ENCODE measurements at regions not wholly inside any gene's neighbourhood (a gene's known extent, or its start where the extent isn't known, plus 50 kb on each side); places are given as distances from the start of the nearest gene placed in this dataset.

GRCh38 chr9:73446306-73446705 lies 294.6 kb downstream of the ANXA1 start:
- no peak for DNase-seq (ENCODE audit: low read depth in 2 of 2)

GRCh38 chr9:73451003-73451402 lies 299.3 kb downstream of the ANXA1 start:
- no peak for DNase-seq (ENCODE audit: low read depth in 2 of 2)

GRCh38 chr9:73459817-73460216 lies 308.2 kb downstream of the ANXA1 start:
- DNase-seq (ENCODE audit: low read depth in 2 of 2) = no peak

GRCh38 chr9:73468716-73469115 lies 317.1 kb downstream of the ANXA1 start:
- no peak for DNase-seq (ENCODE audit: low read depth in 2 of 2)

- no peak for DNase-seq (ENCODE audit: low read depth in 2 of 2)
Measured at GRCh38 chr9:73470766-73471165, 319.1 kb downstream of the ANXA1 start.

GRCh38 chr9:73474002-73474600 lies 322.4 kb downstream of the ANXA1 start:
- DNase-seq (ENCODE audit: low read depth in 2 of 2) = no peak

- DNase-seq (ENCODE audit: low read depth in 2 of 2) = no peak
Measured at GRCh38 chr9:73474625-73475024, 323.0 kb downstream of the ANXA1 start.

GRCh38 chr9:73494894-73495293 lies 343.2 kb downstream of the ANXA1 start:
- no peak for DNase-seq (ENCODE audit: low read depth in 2 of 2)

- DNase-seq (ENCODE audit: low read depth in 2 of 2) = no peak
Measured at GRCh38 chr9:73497796-73498195, 346.1 kb downstream of the ANXA1 start.

GRCh38 chr9:73515216-73515615 lies 363.6 kb downstream of the ANXA1 start:
- DNase-seq (ENCODE audit: low read depth in 2 of 2) = no peak

- DNase-seq (ENCODE audit: low read depth in 2 of 2) = no peak
Measured at GRCh38 chr9:73523391-73523790, 371.7 kb downstream of the ANXA1 start.

GRCh38 chr9:73525350-73525749 lies 373.7 kb downstream of the ANXA1 start:
- no peak for DNase-seq (ENCODE audit: low read depth in 2 of 2)

GRCh38 chr9:73527521-73527920 lies 375.9 kb downstream of the ANXA1 start:
- no peak for DNase-seq (ENCODE audit: low read depth in 2 of 2)

- no peak for DNase-seq (ENCODE audit: low read depth in 2 of 2)
Measured at GRCh38 chr9:73528926-73529325, 377.3 kb downstream of the ANXA1 start.

- DNase-seq (ENCODE audit: low read depth in 2 of 2) = no peak
Measured at GRCh38 chr9:73529666-73530065, 378.0 kb downstream of the ANXA1 start.

- DNase-seq (ENCODE audit: low read depth in 2 of 2) = no peak
Measured at GRCh38 chr9:73531051-73531532, 379.4 kb downstream of the ANXA1 start.

GRCh38 chr9:73531658-73532057 lies 380.0 kb downstream of the ANXA1 start:
- no peak for DNase-seq (ENCODE audit: low read depth in 2 of 2)

GRCh38 chr9:73532985-73533384 lies 381.3 kb downstream of the ANXA1 start:
- no peak for DNase-seq (ENCODE audit: low read depth in 2 of 2)

GRCh38 chr9:73536403-73536802 lies 384.7 kb downstream of the ANXA1 start:
- DNase-seq (ENCODE audit: low read depth in 2 of 2) = no peak

- no peak for DNase-seq (ENCODE audit: low read depth in 2 of 2)
Measured at GRCh38 chr9:73537561-73537960, 385.9 kb downstream of the ANXA1 start.

GRCh38 chr9:73539881-73540390 lies 388.3 kb downstream of the ANXA1 start:
- DNase-seq (ENCODE audit: low read depth in 2 of 2) = no peak

- no peak for DNase-seq (ENCODE audit: low read depth in 2 of 2)
Measured at GRCh38 chr9:73541923-73542322, 390.3 kb downstream of the ANXA1 start.

GRCh38 chr9:73543727-73544126 lies 392.1 kb downstream of the ANXA1 start:
- DNase-seq (ENCODE audit: low read depth in 2 of 2) = no peak

- DNase-seq (ENCODE audit: low read depth in 2 of 2) = no peak
Measured at GRCh38 chr9:73548201-73548600, 396.5 kb downstream of the ANXA1 start.
